HCT116 (cell line): ENCODE measurements at regions not wholly inside any gene's neighbourhood (a gene's known extent, or its start where the extent isn't known, plus 50 kb on each side); places are given as distances from the start of the nearest gene placed in this dataset.

Experiments
- ATAC-seq: fragments of 200-7000 bp; cut with Tn5 transposase; 2 replicates; pipeline ENCODE4 v1.9.1; 2020; ENCODE audit warnings: mild to moderate bottlenecking, moderate library complexity
- BruUV-seq: library from RNA; stranded (reverse); fragments of 400-500 nt; replicated peaks from 2 replicates; lab custom pipeline; 2021; lab: Mats Ljungman, UMichigan
- CTCF ChIA-PET: fragments of 300-600 bp; sonication (Branson Sonifier 250); formaldehyde crosslinking; loops from one replicate; lab custom pipeline; 2021; ENCODE audit warnings: antibody characterized with exemption; lab: Charles Lee
- POLR2A ChIA-PET: fragments of 300-600, 350-600 bp; sonication (Branson Sonifier 250); formaldehyde crosslinking; loops from one replicate; lab custom pipeline; 2021; ENCODE audit warnings: antibody characterized with exemption; lab: Charles Lee
- RAD21 ChIA-PET, 2 experiments: fragments of 300-600 bp; sonication (Branson Sonifier 250); formaldehyde crosslinking; loops; one replicate each; lab custom pipeline; 2023; ENCODE audit warnings: low total read pairs in 2 of 2; ENCODE audit not compliant: uncharacterized antibody in 2 of 2, unreplicated experiment in 2 of 2, low non-redundant PET in 1 of 2; lab: Charles Lee
- DNase-seq: peaks from one replicate; pipeline ENCODE4 v3.0.0-alpha.2; 2010; ENCODE audit warnings: low read depth, low spot score
- H2AFZ ChIP-seq: fragments of 200-600 bp; shearing (Covaris generic), sonication (generic); 2 replicates; pipeline ENCODE4 v1.6.1; 2017; ENCODE audit warnings: low read depth, mixed run types, mixed read lengths, antibody characterized with exemption, low read length; ENCODE audit not compliant: poor library complexity, severe bottlenecking
- H3K27ac ChIP-seq: 2 replicates; pipeline ENCODE4 v1.5.1; 2012; ENCODE audit warnings: low read depth, low read length
- H3K27me3 ChIP-seq: fragments of 200-600 bp; sonication (generic); 2 replicates; pipeline ENCODE4 v1.6.1; 2016; ENCODE audit warnings: mixed run types, low read length, mixed read lengths; ENCODE audit not compliant: insufficient read depth
- H3K36me3 ChIP-seq, 2 experiments: fragments of 200-500 bp in 1 of 2; fragments of 200-600 bp in 1 of 2; sonication (Bioruptor generic) in 1 of 2; sonication (generic) in 1 of 2; 2 replicates each; pipeline versions ENCODE4 v1.5.1 to v1.6.1; 2014 to 2016; ENCODE audit warnings: low read length in 2 of 2, inconsistent platforms in 1 of 2, mixed read lengths in 1 of 2, mixed run types in 1 of 2; ENCODE audit not compliant: insufficient read depth in 2 of 2, control insufficient read depth in 1 of 2
- H3K4me1 ChIP-seq, 2 experiments: fragments of 200-600 bp in 1 of 2; sonication (generic) in 1 of 2; 2 replicates each; pipeline versions ENCODE4 v1.5.1 to v1.6.1; 2012 to 2017; ENCODE audit warnings: low read length in 2 of 2, inconsistent platforms in 1 of 2, mild to moderate bottlenecking in 1 of 2, mixed read lengths in 1 of 2, mixed run types in 1 of 2, moderate library complexity in 1 of 2; ENCODE audit not compliant: insufficient read depth in 2 of 2, control insufficient read depth in 1 of 2
- H3K4me2 ChIP-seq: fragments of 200-600 bp; sonication (generic); 2 replicates; pipeline ENCODE4 v1.6.1; 2017; ENCODE audit warnings: mixed run types, low read length, mixed read lengths
- H3K4me3 ChIP-seq, 2 experiments: fragments of 200-600 bp in 1 of 2; sonication (generic) in 1 of 2; replicated peaks in 1 of 2; 2 replicates each; pipeline ENCODE4 v1.5.1; 2011 to 2016; ENCODE audit warnings: low read length in 2 of 2, control low read depth in 1 of 2, low read depth in 1 of 2, mild to moderate bottlenecking in 1 of 2, mixed read lengths in 1 of 2, mixed run types in 1 of 2
- H3K79me2 ChIP-seq: fragments of 200-600 bp; sonication (generic); 2 replicates; pipeline ENCODE4 v1.6.1; 2017; ENCODE audit warnings: mild to moderate bottlenecking, mixed run types, low read length, moderate library complexity, mixed read lengths; ENCODE audit not compliant: insufficient read depth
- H3K9ac ChIP-seq: fragments of 200-600 bp; sonication (generic); 2 replicates; pipeline ENCODE4 v1.6.1; 2016; ENCODE audit warnings: low read length, mixed read lengths
- H3K9me2 ChIP-seq: fragments of 200-600 bp; sonication (generic), shearing (Covaris generic); 2 replicates; pipeline ENCODE4 v1.6.1; 2017; ENCODE audit warnings: mixed run types, mild to moderate bottlenecking, moderate library complexity; ENCODE audit not compliant: insufficient read depth
- H3K9me3 ChIP-seq, 2 experiments: fragments of 200-500 bp in 1 of 2; fragments of 200-600 bp in 1 of 2; sonication (Bioruptor generic) in 1 of 2; sonication (generic) in 1 of 2; 2 replicates each; pipeline ENCODE4 v1.6.1; 2014 to 2017; ENCODE audit warnings: low read length in 2 of 2, mixed read lengths in 2 of 2, inconsistent platforms in 1 of 2, low read depth in 1 of 2, mild to moderate bottlenecking in 1 of 2, mixed run types in 1 of 2, moderate library complexity in 1 of 2; ENCODE audit not compliant: control insufficient read depth in 1 of 2, insufficient read depth in 1 of 2
- H4K20me1 ChIP-seq: fragments of 200-600 bp; sonication (generic), shearing (Covaris generic); 2 replicates; pipeline ENCODE4 v1.6.1; 2017; ENCODE audit warnings: mixed run types, mild to moderate bottlenecking, moderate library complexity; ENCODE audit not compliant: insufficient read depth
- CBX3 ChIP-seq: IDR thresholded peaks from 2 replicates; pipeline ENCODE4 v1.6.1; 2012; ENCODE audit warnings: low read depth
- CEBPB ChIP-seq: IDR thresholded peaks from 2 replicates; pipeline ENCODE4 v1.6.1; 2012; ENCODE audit warnings: low read depth
- EGR1 ChIP-seq: IDR thresholded peaks from 2 replicates; pipeline ENCODE4 v1.6.1; 2012; ENCODE audit warnings: low read depth
- ELF1 ChIP-seq: IDR thresholded peaks from 2 replicates; pipeline ENCODE4 v1.6.1; 2012; ENCODE audit warnings: low read depth, borderline replicate concordance
- EZH2 ChIP-seq: fragments of 200-600 bp; sonication (generic); IDR thresholded peaks from 2 replicates; pipeline ENCODE4 v1.6.1; 2017; ENCODE audit warnings: antibody characterized with exemption, mixed run types
- EZH2phosphoT487 ChIP-seq: fragments of 200-600 bp; IDR thresholded peaks from 2 replicates; pipeline ENCODE4 v1.6.1; 2018; ENCODE audit warnings: antibody characterized with exemption, borderline replicate concordance
- JUND ChIP-seq: IDR thresholded peaks from 2 replicates; pipeline ENCODE4 v1.6.1; 2012
- POLR2A ChIP-seq: IDR thresholded peaks from 2 replicates; pipeline ENCODE4 v1.7.0; 2011; ENCODE audit warnings: borderline replicate concordance; ENCODE audit not compliant: insufficient read depth, insufficient read length; ENCODE audit errors: extremely low read depth
- POLR2AphosphoS5 ChIP-seq: IDR thresholded peaks from 2 replicates; pipeline ENCODE4 v1.6.1; 2011; ENCODE audit warnings: mild to moderate bottlenecking, low read depth, low read length, moderate library complexity
- SIN3A ChIP-seq: IDR thresholded peaks from 2 replicates; pipeline ENCODE4 v1.6.1; 2012; ENCODE audit warnings: low read depth
- SP1 ChIP-seq: IDR thresholded peaks from 2 replicates; pipeline ENCODE4 v1.6.1; 2012; ENCODE audit warnings: low read depth
- SRF ChIP-seq: IDR thresholded peaks from 2 replicates; pipeline ENCODE4 v1.6.1; 2012; ENCODE audit warnings: low read depth
- TCF7L2 ChIP-seq: IDR thresholded peaks from 2 replicates; pipeline ENCODE4 v1.7.0; 2011; ENCODE audit warnings: borderline replicate concordance, inconsistent platforms; ENCODE audit not compliant: insufficient read depth, insufficient read length; ENCODE audit errors: extremely low read depth
- YY1 ChIP-seq: IDR thresholded peaks from 2 replicates; pipeline ENCODE4 v1.6.1; 2011; ENCODE audit warnings: low read length, low read depth, moderate library complexity, mild to moderate bottlenecking; ENCODE audit not compliant: insufficient replicate concordance; ENCODE audit errors: extremely low read depth
- ZBTB33 ChIP-seq: IDR thresholded peaks from 2 replicates; pipeline ENCODE4 v1.6.1; 2011; ENCODE audit warnings: mild to moderate bottlenecking, low read length, moderate library complexity; ENCODE audit not compliant: insufficient replicate concordance; ENCODE audit errors: extremely low read depth
- ZFX ChIP-seq: fragments of 450-650 bp; IDR thresholded peaks from 2 replicates; pipeline ENCODE4 v1.6.1; 2017
- ZNF274 ChIP-seq: fragments of 200-500 bp; sonication (Bioruptor generic); IDR thresholded peaks from 2 replicates; pipeline ENCODE4 v1.6.1; 2014; ENCODE audit warnings: mild to moderate bottlenecking, low read depth, low read length, inconsistent platforms
- intact Hi-C: fragments of 100-400 bp; cut with micrococcal nuclease; formaldehyde crosslinking; loops from 2 replicates; pipeline ENCODE4 v1.10.0; 2022
- TF ChIP-seq, protein P1 (sequence below): IDR thresholded peaks from 2 replicates; pipeline ENCODE4 v1.6.1; 2012; ENCODE audit warnings: low read depth
- TF ChIP-seq, protein P2 (sequence below), 3 experiments: fragments of 200-600 bp in 1 of 3; sonication (generic) in 1 of 3; IDR thresholded peaks in 2 of 3; conservative IDR thresholded peaks in 1 of 3; 2 replicates each; pipeline ENCODE4 v1.5.1; 2012 to 2017; ENCODE audit warnings: low read depth in 2 of 3, low read length in 2 of 3, antibody characterized with exemption in 1 of 3, borderline replicate concordance in 1 of 3, control low read depth in 1 of 3, mild to moderate bottlenecking in 1 of 3, mixed read lengths in 1 of 3, mixed run types in 1 of 3, moderate library complexity in 1 of 3; ENCODE audit not compliant: insufficient read depth in 1 of 3
- TF ChIP-seq, protein P3 (sequence below): IDR thresholded peaks from 2 replicates; pipeline ENCODE4 v1.6.1; 2012

- ChIA-PET CTCF (no interaction called here), POLR2A (no interaction called here), RAD21 (no interaction called here)
- H3K9me2 ChIP-seq = no peaks in the 10 kb centered on the region
- TF ChIP-seq EZH2phosphoT487 (no peak), EZH2 (no peak), CBX3 (no peak), JUND (no peak), CEBPB (no peak), POLR2A (no peak), SIN3A (no peak), SP1 (no peak), ZFX (no peak), YY1 (no peak), POLR2AphosphoS5 (no peak), ZNF274 (no peak), EGR1 (no peak), SRF (no peak), ELF1 (no peak), ZBTB33 (no peak), TCF7L2 (no peak)
- TF ChIP-seq, protein P1, sequence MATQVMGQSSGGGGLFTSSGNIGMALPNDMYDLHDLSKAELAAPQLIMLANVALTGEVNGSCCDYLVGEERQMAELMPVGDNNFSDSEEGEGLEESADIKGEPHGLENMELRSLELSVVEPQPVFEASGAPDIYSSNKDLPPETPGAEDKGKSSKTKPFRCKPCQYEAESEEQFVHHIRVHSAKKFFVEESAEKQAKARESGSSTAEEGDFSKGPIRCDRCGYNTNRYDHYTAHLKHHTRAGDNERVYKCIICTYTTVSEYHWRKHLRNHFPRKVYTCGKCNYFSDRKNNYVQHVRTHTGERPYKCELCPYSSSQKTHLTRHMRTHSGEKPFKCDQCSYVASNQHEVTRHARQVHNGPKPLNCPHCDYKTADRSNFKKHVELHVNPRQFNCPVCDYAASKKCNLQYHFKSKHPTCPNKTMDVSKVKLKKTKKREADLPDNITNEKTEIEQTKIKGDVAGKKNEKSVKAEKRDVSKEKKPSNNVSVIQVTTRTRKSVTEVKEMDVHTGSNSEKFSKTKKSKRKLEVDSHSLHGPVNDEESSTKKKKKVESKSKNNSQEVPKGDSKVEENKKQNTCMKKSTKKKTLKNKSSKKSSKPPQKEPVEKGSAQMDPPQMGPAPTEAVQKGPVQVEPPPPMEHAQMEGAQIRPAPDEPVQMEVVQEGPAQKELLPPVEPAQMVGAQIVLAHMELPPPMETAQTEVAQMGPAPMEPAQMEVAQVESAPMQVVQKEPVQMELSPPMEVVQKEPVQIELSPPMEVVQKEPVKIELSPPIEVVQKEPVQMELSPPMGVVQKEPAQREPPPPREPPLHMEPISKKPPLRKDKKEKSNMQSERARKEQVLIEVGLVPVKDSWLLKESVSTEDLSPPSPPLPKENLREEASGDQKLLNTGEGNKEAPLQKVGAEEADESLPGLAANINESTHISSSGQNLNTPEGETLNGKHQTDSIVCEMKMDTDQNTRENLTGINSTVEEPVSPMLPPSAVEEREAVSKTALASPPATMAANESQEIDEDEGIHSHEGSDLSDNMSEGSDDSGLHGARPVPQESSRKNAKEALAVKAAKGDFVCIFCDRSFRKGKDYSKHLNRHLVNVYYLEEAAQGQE = no peak
- TF ChIP-seq, protein P2, sequence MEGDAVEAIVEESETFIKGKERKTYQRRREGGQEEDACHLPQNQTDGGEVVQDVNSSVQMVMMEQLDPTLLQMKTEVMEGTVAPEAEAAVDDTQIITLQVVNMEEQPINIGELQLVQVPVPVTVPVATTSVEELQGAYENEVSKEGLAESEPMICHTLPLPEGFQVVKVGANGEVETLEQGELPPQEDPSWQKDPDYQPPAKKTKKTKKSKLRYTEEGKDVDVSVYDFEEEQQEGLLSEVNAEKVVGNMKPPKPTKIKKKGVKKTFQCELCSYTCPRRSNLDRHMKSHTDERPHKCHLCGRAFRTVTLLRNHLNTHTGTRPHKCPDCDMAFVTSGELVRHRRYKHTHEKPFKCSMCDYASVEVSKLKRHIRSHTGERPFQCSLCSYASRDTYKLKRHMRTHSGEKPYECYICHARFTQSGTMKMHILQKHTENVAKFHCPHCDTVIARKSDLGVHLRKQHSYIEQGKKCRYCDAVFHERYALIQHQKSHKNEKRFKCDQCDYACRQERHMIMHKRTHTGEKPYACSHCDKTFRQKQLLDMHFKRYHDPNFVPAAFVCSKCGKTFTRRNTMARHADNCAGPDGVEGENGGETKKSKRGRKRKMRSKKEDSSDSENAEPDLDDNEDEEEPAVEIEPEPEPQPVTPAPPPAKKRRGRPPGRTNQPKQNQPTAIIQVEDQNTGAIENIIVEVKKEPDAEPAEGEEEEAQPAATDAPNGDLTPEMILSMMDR (IDR thresholded peaks at IDR 0.05 in 2 of 3, conservative IDR thresholded peaks at IDR 0.05 in 1 of 3; ENCODE audit: borderline replicate concordance in 1 of 3, insufficient read depth in 1 of 3, low read depth in 2 of 3, low read length in 2 of 3) = no peak
- TF ChIP-seq, protein P3, sequence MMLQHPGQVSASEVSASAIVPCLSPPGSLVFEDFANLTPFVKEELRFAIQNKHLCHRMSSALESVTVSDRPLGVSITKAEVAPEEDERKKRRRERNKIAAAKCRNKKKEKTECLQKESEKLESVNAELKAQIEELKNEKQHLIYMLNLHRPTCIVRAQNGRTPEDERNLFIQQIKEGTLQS = no peak
- no peak overlapping the region for H3K4me2 ChIP-seq
- no peak overlapping the region for H3K4me3 ChIP-seq
- H3K36me3 ChIP-seq = no peaks in the 10 kb centered on the region
- H3K27me3 ChIP-seq = no peaks in the 10 kb centered on the region
- intact Hi-C loops = no loop called here
- H3K27ac ChIP-seq = no peak overlapping the region
- no peaks in the 10 kb centered on the region for H3K79me2 ChIP-seq
- H4K20me1 ChIP-seq = no peaks in the 10 kb centered on the region
- no peak overlapping the region for H3K9ac ChIP-seq
- no TSS peak for BruUV-seq
- no peak for DNase-seq
- no peak for ATAC-seq
- H3K4me1 ChIP-seq = no peaks in the 10 kb centered on the region
- no peak overlapping the region for H2AFZ ChIP-seq
- no peaks in the 10 kb centered on the region for H3K9me3 ChIP-seq
Measured at GRCh38 chr5:98497418-98497817, 276.0 kb upstream of the RGMB start.
